Stimulated activated memory B cell treated with anti-CD40 and anti-IgM and Interleukin-4, amounts not matched to agents 10 μg/mL and 1 μg/mL and 100 μg/mL, for 72 hours (primary cell): ENCODE measurements at regions not wholly inside any gene's neighbourhood (a gene's known extent, or its start where the extent isn't known, plus 50 kb on each side); places are given as distances from the start of the nearest gene placed in this dataset.

Experiments used
- ATAC-seq: fragments of 150-1000 bp; cut with Tn5 transposase; 2 replicates; pipeline ENCODE4 v1.10.0; 2021
- H3K27ac Mint-ChIP-seq: one replicate; pipeline ENCODE4 v1.8.0; 2022; ENCODE audit warnings: mild to moderate bottlenecking, mixed read lengths
- H3K27me3 Mint-ChIP-seq: one replicate; pipeline ENCODE4 v1.8.0; 2022; ENCODE audit warnings: mixed read lengths
- H3K36me3 Mint-ChIP-seq: one replicate; pipeline ENCODE4 v1.8.0; 2022; ENCODE audit warnings: mixed read lengths
- H3K4me1 Mint-ChIP-seq: one replicate; pipeline ENCODE4 v1.8.0; 2022; ENCODE audit warnings: mixed read lengths
- H3K4me3 Mint-ChIP-seq: one replicate; pipeline ENCODE4 v1.8.0; 2022; ENCODE audit warnings: mild to moderate bottlenecking, moderate library complexity, mixed read lengths
- H3K9me3 Mint-ChIP-seq: one replicate; pipeline ENCODE4 v1.8.0; 2022; ENCODE audit warnings: mixed read lengths

GRCh38 chr2:34353509-34354113 is 754.5 kb upstream of the FAM98A start:
- H3K9me3 Mint-ChIP-seq = peaks cover 4% of the 10 kb centered on the region

GRCh38 chr2:34349527-34349926 is 750.4 kb upstream of the FAM98A start:
- Mint-ChIP-seq H3K4me3 (no peak overlapping the region), H3K36me3 (no peaks in the 10 kb centered on the region)

More at GRCh38 chr2:34353509-34354113, 754.5 kb upstream of the FAM98A start:
- Mint-ChIP-seq H3K4me3 (no peak overlapping the region), H3K27ac (no peak overlapping the region), H3K27me3 (no peaks in the 10 kb centered on the region), H3K4me1 (no peaks in the 10 kb centered on the region), H3K36me3 (no peaks in the 10 kb centered on the region)
- ATAC-seq = no peak

GRCh38 chr2:34345030-34345429 is 745.9 kb upstream of the FAM98A start:
- no peaks in the 10 kb centered on the region for H3K27me3 Mint-ChIP-seq
- H3K4me3 Mint-ChIP-seq = no peak overlapping the region
- no peaks in the 10 kb centered on the region for H3K36me3 Mint-ChIP-seq
- H3K9me3 Mint-ChIP-seq = peaks cover 7% of the 10 kb centered on the region
- no peaks in the 10 kb centered on the region for H3K4me1 Mint-ChIP-seq
- no peak for ATAC-seq
- no peak overlapping the region for H3K27ac Mint-ChIP-seq

More at GRCh38 chr2:34349527-34349926, 750.4 kb upstream of the FAM98A start:
- Mint-ChIP-seq H3K4me1 (no peaks in the 10 kb centered on the region), H3K9me3 (peaks cover 8% of the 10 kb centered on the region), H3K27ac (no peak overlapping the region), H3K27me3 (no peaks in the 10 kb centered on the region)
- ATAC-seq = no peak

DNA sequence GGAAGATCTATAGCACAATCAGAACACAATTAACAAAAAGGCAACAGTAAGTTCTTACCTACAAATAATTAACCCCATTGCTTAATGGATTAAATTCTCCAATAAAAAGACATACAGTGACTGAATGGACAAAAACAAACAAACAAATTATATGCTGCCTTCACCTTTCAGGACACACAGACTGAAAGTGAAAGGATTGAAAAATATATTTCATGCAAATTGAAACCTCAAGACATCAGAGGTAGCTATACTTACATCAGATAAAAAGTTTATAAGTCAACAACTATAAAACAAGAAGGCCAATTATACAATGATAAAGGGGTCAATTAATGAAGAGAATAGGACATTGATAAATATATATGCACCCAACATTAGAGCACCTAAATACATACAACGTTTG is 741.2 kb upstream of the FAM98A start:
- ATAC-seq = no peak
- Mint-ChIP-seq H3K4me1 (no peaks in the 10 kb centered on the region), H3K36me3 (no peaks in the 10 kb centered on the region), H3K27me3 (no peaks in the 10 kb centered on the region), H3K9me3 (peaks cover 3% of the 10 kb centered on the region), H3K4me3 (no peak overlapping the region), H3K27ac (no peak overlapping the region)

GRCh38 chr2:34337735-34338134 is 738.6 kb upstream of the FAM98A start:
- ATAC-seq = no peak
- H3K27ac Mint-ChIP-seq = no peak overlapping the region
- H3K9me3 Mint-ChIP-seq = peaks cover 3% of the 10 kb centered on the region
- H3K27me3 Mint-ChIP-seq = no peaks in the 10 kb centered on the region
- no peaks in the 10 kb centered on the region for H3K4me1 Mint-ChIP-seq
- H3K4me3 Mint-ChIP-seq = no peak overlapping the region
- H3K36me3 Mint-ChIP-seq = no peaks in the 10 kb centered on the region

DNA sequence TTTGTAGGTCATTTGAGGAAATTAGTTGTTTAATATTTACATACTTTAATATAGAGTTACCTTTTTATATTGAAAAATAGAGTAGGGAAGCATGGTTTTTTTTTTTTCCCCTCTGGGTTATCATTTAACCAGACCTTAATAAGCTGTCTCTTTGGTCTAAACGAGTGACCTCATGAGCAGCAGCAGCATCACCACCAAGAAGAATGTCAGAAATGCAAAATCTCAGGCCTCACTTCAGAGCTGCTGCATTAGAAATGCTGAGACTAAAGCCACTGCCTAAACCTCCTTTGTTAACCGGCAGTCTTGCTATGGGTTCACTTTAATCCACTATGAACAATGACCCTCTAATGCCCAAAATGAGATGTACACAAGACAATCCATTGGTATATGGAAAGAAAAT is 733.7 kb upstream of the FAM98A start:
- no peaks in the 10 kb centered on the region for H3K4me1 Mint-ChIP-seq
- no peak overlapping the region for H3K27ac Mint-ChIP-seq
- no peaks in the 10 kb centered on the region for H3K36me3 Mint-ChIP-seq
- H3K4me3 Mint-ChIP-seq = no peak overlapping the region
- peaks cover 3% of the 10 kb centered on the region for H3K9me3 Mint-ChIP-seq
- no peaks in the 10 kb centered on the region for H3K27me3 Mint-ChIP-seq
- ATAC-seq = no peak

- Mint-ChIP-seq H3K4me3 (no peak overlapping the region), H3K4me1 (no peaks in the 10 kb centered on the region), H3K27ac (no peak overlapping the region), H3K36me3 (no peaks in the 10 kb centered on the region), H3K27me3 (no peaks in the 10 kb centered on the region), H3K9me3 (no peaks in the 10 kb centered on the region)
- no peak for ATAC-seq
Measured at GRCh38 chr2:34320056-34320455, 721.0 kb upstream of the FAM98A start.

GRCh38 chr2:34317797-34318196 is 718.7 kb upstream of the FAM98A start:
- H3K4me3 Mint-ChIP-seq = no peak overlapping the region
- H3K27ac Mint-ChIP-seq = no peak overlapping the region
- no peaks in the 10 kb centered on the region for H3K9me3 Mint-ChIP-seq
- no peaks in the 10 kb centered on the region for H3K36me3 Mint-ChIP-seq
- no peaks in the 10 kb centered on the region for H3K27me3 Mint-ChIP-seq
- H3K4me1 Mint-ChIP-seq = no peaks in the 10 kb centered on the region
- ATAC-seq = no peak

- H3K27me3 Mint-ChIP-seq = no peaks in the 10 kb centered on the region
- no peak overlapping the region for H3K4me3 Mint-ChIP-seq
- H3K36me3 Mint-ChIP-seq = no peaks in the 10 kb centered on the region
- ATAC-seq = no peak
- no peaks in the 10 kb centered on the region for H3K4me1 Mint-ChIP-seq
- peaks cover 3% of the 10 kb centered on the region for H3K9me3 Mint-ChIP-seq
- no peak overlapping the region for H3K27ac Mint-ChIP-seq
Measured at GRCh38 chr2:34316788-34317187, 717.7 kb upstream of the FAM98A start.

DNA sequence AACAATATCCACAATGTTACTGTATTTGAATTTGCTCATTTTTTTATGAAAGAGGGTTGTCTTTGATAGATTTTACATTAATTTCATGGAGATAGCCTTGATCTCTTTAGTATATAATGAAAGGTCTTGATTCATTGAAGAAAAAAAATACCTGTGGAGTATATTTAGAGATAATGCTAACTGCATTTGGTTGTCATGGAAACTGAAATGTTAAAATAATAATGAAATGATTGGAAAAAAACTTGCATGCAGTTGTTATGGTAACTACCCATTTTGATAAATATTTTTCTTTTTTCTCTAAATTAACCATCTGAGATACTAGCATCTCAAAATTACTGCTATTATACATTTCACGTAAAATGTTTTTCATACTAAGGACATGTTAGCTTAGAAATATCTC is 712.7 kb upstream of the FAM98A start:
- no peak overlapping the region for H3K4me3 Mint-ChIP-seq
- no peaks in the 10 kb centered on the region for H3K27me3 Mint-ChIP-seq
- H3K4me1 Mint-ChIP-seq = no peaks in the 10 kb centered on the region
- no peak for ATAC-seq
- H3K9me3 Mint-ChIP-seq = peaks cover 6% of the 10 kb centered on the region
- H3K36me3 Mint-ChIP-seq = no peaks in the 10 kb centered on the region
- H3K27ac Mint-ChIP-seq = no peak overlapping the region

- no peak overlapping the region for H3K27ac Mint-ChIP-seq
- no peaks in the 10 kb centered on the region for H3K27me3 Mint-ChIP-seq
- H3K4me1 Mint-ChIP-seq = no peaks in the 10 kb centered on the region
- no peaks in the 10 kb centered on the region for H3K36me3 Mint-ChIP-seq
- no peak overlapping the region for H3K4me3 Mint-ChIP-seq
- no peak for ATAC-seq
- H3K9me3 Mint-ChIP-seq = peaks cover 6% of the 10 kb centered on the region
Measured at GRCh38 chr2:34308140-34308539, 709.0 kb upstream of the FAM98A start.

GRCh38 chr2:34307636-34308035 is 708.5 kb upstream of the FAM98A start:
- H3K9me3 Mint-ChIP-seq = peaks cover 6% of the 10 kb centered on the region
- no peak for ATAC-seq
- no peaks in the 10 kb centered on the region for H3K4me1 Mint-ChIP-seq
- H3K27me3 Mint-ChIP-seq = no peaks in the 10 kb centered on the region
- H3K27ac Mint-ChIP-seq = no peak overlapping the region
- no peaks in the 10 kb centered on the region for H3K36me3 Mint-ChIP-seq
- no peak overlapping the region for H3K4me3 Mint-ChIP-seq

DNA sequence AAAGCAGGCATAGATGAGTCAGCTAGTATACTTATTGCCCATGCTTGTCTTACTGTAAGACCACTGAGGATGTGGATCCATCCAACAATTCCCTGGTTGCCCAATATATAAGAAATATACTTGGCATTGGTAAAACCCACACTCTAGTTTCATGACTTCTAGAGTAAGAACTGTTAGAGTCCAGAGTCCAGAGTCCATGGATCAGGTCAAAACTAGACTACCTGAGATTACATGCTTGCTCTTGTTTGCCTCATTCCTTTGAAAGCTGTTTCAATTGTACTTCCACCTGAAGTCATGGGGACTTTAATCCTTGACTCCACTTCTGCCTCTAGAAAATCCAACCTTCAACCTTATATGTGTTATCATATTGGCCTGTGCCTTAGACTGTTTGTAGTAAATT is 707.6 kb upstream of the FAM98A start:
- ATAC-seq = no peak
- H3K4me3 Mint-ChIP-seq = no peak overlapping the region
- no peaks in the 10 kb centered on the region for H3K4me1 Mint-ChIP-seq
- H3K9me3 Mint-ChIP-seq = peaks cover 3% of the 10 kb centered on the region
- H3K27ac Mint-ChIP-seq = no peak overlapping the region
- H3K36me3 Mint-ChIP-seq = no peaks in the 10 kb centered on the region
- H3K27me3 Mint-ChIP-seq = no peaks in the 10 kb centered on the region

GRCh38 chr2:34305587-34305986 is 706.5 kb upstream of the FAM98A start:
- H3K36me3 Mint-ChIP-seq = no peaks in the 10 kb centered on the region
- no peak for ATAC-seq
- H3K4me1 Mint-ChIP-seq = no peaks in the 10 kb centered on the region
- no peak overlapping the region for H3K27ac Mint-ChIP-seq
- H3K27me3 Mint-ChIP-seq = no peaks in the 10 kb centered on the region
- H3K9me3 Mint-ChIP-seq = peaks cover 3% of the 10 kb centered on the region
- H3K4me3 Mint-ChIP-seq = no peak overlapping the region

GRCh38 chr2:34294961-34295360 is 695.9 kb upstream of the FAM98A start:
- no peak for ATAC-seq
- Mint-ChIP-seq H3K27ac (no peak overlapping the region), H3K36me3 (no peaks in the 10 kb centered on the region), H3K4me1 (no peaks in the 10 kb centered on the region), H3K4me3 (no peak overlapping the region), H3K9me3 (no peaks in the 10 kb centered on the region), H3K27me3 (no peaks in the 10 kb centered on the region)

- no peak overlapping the region for H3K4me3 Mint-ChIP-seq
- no peak for ATAC-seq
- no peaks in the 10 kb centered on the region for H3K27me3 Mint-ChIP-seq
- no peaks in the 10 kb centered on the region for H3K4me1 Mint-ChIP-seq
- H3K36me3 Mint-ChIP-seq = no peaks in the 10 kb centered on the region
- no peaks in the 10 kb centered on the region for H3K9me3 Mint-ChIP-seq
- no peak overlapping the region for H3K27ac Mint-ChIP-seq
Measured at GRCh38 chr2:34291076-34291475, 692.0 kb upstream of the FAM98A start.

DNA sequence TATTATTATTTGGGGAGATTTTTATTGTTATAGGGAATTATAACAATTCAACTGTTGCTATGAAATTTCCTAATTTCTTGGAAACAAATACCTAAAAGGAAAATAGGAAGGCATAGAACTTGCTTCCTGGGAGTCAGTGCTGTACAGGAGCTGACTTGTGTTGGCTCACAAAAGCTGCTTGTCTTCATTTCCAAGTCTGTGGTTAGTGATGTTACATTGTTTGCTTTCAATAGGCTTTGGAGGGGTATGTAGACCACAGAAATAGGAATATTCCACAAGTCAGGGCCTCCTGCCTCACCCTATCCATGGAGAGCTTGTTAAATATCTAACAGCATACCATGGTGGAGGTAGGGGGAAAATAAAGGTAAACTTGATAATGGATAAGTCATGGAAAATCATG is 688.9 kb upstream of the FAM98A start:
- Mint-ChIP-seq H3K4me1 (no peaks in the 10 kb centered on the region), H3K27ac (no peak overlapping the region), H3K9me3 (peaks cover 3% of the 10 kb centered on the region), H3K4me3 (no peak overlapping the region), H3K36me3 (no peaks in the 10 kb centered on the region), H3K27me3 (no peaks in the 10 kb centered on the region)
- no peak for ATAC-seq
